ENCODE measurements at regions not wholly inside any gene's neighbourhood (a gene's known extent, or its start where the extent isn't known, plus 50 kb on each side); places are given as distances from the start of the nearest gene placed in this dataset.

DNA sequence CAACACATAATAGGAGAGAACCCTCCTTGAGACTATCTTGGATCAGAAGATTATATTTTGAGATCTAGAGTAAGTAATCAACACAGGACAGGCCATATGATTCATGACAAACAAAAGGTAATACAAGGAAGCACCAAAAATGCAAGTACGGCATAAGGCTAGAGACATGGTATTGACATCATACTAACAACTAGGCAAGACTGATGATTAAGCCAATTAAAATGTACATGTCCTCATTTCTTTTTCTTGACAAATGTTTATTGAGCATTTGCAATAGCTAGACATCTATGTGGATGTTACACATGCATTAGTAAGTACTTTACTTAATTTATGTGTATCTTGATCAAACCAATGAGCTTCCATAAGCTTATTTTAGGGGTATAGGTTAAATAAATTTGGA, 695.7 kb upstream of the GALNTL6 start:
- Histone ChIP-seq H3K27ac (no peak overlapping the region), H3K27me3 (no peaks in the 10 kb centered on the region), H3K4me3 (no peak overlapping the region), H3K9me3 (peaks cover 0 to 34% (median 10%) of the 10 kb centered on the region in 11 donors), H3K4me1 (no peaks in the 10 kb centered on the region), H3K36me3 (no peaks in the 10 kb centered on the region)
- TF ChIP-seq, protein P1, sequence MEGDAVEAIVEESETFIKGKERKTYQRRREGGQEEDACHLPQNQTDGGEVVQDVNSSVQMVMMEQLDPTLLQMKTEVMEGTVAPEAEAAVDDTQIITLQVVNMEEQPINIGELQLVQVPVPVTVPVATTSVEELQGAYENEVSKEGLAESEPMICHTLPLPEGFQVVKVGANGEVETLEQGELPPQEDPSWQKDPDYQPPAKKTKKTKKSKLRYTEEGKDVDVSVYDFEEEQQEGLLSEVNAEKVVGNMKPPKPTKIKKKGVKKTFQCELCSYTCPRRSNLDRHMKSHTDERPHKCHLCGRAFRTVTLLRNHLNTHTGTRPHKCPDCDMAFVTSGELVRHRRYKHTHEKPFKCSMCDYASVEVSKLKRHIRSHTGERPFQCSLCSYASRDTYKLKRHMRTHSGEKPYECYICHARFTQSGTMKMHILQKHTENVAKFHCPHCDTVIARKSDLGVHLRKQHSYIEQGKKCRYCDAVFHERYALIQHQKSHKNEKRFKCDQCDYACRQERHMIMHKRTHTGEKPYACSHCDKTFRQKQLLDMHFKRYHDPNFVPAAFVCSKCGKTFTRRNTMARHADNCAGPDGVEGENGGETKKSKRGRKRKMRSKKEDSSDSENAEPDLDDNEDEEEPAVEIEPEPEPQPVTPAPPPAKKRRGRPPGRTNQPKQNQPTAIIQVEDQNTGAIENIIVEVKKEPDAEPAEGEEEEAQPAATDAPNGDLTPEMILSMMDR (IDR thresholded peaks at IDR 0.05): no peak
- DNase-seq (no peak), ATAC-seq (no peak)
- WGBS, 2 donors: 91 to 96% methylated on average over 1 of the region's 1 CpG
- intact Hi-C loops (cut with DNase I): no loop called here

DNA sequence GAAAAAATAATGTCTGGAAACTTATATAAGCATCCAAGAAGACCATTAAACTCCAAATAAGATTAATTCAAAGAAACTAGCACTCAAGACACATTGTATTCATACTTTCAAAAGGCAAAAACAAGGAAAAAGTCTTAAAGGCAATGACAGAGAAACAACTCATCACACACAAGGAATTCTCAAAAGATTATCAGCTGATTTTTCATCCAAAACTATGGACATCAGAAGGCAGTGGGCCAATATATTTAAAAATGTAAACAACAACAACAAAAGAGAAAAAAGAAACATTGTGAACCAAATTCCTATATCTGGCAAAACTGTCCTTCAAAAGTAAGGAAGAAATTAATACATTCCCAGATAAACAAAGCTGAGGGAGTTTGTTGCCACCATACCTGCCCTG, 711.4 kb upstream of the GALNTL6 start:
- ATAC-seq: no peak
- Histone ChIP-seq H3K4me1 (no peaks in the 10 kb centered on the region), H3K36me3 (no peaks in the 10 kb centered on the region), H3K27ac (no peak overlapping the region), H3K4me3 (no peak overlapping the region), H3K27me3 (no peaks in the 10 kb centered on the region), H3K9me3 (peaks cover 0 to 35% (median 15%) of the 10 kb centered on the region in 11 donors)
- TF ChIP-seq, protein P1 (IDR thresholded peaks at IDR 0.05): no peak
- no peak for DNase-seq
- intact Hi-C loops (cut with DNase I): no loop called here

DNA sequence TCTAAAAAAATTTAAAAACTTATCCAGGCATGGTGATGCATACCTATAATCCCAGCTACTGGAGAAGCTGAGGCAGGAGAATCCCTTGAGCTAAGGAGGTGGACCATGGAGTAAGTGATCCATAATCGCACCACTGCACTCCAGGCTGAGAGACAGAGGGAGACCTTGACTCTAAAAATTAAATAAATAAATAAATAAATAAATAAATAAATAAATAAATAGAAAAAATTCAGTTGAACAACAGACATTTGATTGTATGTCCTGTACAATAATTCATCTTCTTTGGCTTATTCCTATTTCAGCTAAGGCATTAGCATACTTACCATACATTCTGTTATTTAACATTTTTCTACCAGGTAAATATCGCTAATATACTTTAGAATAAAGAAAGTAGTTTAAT, 726.1 kb upstream of the GALNTL6 start:
- no peaks in the 10 kb centered on the region for H3K27me3 ChIP-seq
- WGBS, 2 donors: 86 to 88% methylated on average over 2 of the region's 2 CpGs

DNA sequence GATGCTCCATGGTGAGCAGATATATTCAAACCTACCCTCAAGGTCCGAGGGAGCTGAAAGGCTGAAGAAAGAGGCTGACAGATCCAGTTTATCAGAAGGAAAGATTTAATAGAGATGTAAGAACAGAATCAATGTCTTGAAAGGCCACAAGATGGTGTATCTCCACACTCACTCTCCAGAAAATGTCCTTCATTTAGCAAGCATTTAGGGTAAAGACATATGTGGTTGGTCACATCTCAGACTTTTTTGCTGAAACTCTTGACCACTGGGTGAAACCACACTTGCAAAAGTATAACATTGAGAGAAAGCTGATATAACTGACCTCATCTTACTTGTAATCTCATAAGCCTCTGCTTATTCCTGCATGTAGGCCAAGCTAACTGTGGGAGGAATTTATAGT, 745.8 kb upstream of the GALNTL6 start:
- DNase-seq: no peak
- Histone ChIP-seq H3K9me3 (peaks cover 0 to 28% (median 6%) of the 10 kb centered on the region in 11 donors), H3K4me3 (no peak overlapping the region), H3K27ac (no peak overlapping the region), H3K27me3 (no peaks in the 10 kb centered on the region), H3K36me3 (no peaks in the 10 kb centered on the region), H3K4me1 (no peaks in the 10 kb centered on the region)
- TF ChIP-seq, protein P1 (IDR thresholded peaks at IDR 0.05): no peak
- 49 to 58% methylated on average over 1 of the region's 1 CpG for WGBS, 2 donors
- no peak for ATAC-seq
- intact Hi-C loops (cut with DNase I): no loop called here

More for the DNA sequence above, 726.1 kb upstream of the GALNTL6 start:
- intact Hi-C loops (cut with DNase I): no loop called here
- Histone ChIP-seq H3K36me3 (no peaks in the 10 kb centered on the region), H3K27ac (no peak overlapping the region), H3K9me3 (peaks cover 0 to 41% (median 16%) of the 10 kb centered on the region in 11 donors), H3K4me1 (no peaks in the 10 kb centered on the region), H3K4me3 (no peak overlapping the region)
- TF ChIP-seq, protein P1 (IDR thresholded peaks at IDR 0.05): no peak
- ATAC-seq: no peak
- DNase-seq: no peak

Data from heart right ventricle (tissue), 16 donors.